GM18505 (cell line): ENCODE measurements at regions not wholly inside any gene's neighbourhood (a gene's known extent, or its start where the extent isn't known, plus 50 kb on each side); places are given as distances from the start of the nearest gene placed in this dataset.
"Not testable (repeated sequence)": the region's sequence is repeated elsewhere in the genome, so short reads cannot be mapped to it uniquely, and the experiment has no call there.

ENCODE experiments used
- ATAC-seq: cut with Tn5 transposase; IDR thresholded peaks from one replicate; pipeline ENCODE4 v1.9.1; 2021; ENCODE audit not compliant: unreplicated experiment
- POLR2A ChIP-seq: IDR thresholded peaks from 4 replicates; pipeline ENCODE4 v1.6.1; 2011; ENCODE audit warnings: borderline replicate concordance; ENCODE audit not compliant: insufficient read depth, insufficient read length; ENCODE audit errors: extremely low read depth

GRCh38 chr2:208686665-208687064 is 280.1 kb downstream of the PTH2R start:
- no peak for TF ChIP-seq POLR2A

GRCh38 chr2:208687720-208688119 is 281.1 kb downstream of the PTH2R start:
- not testable (repeated sequence) for ATAC-seq

More at GRCh38 chr2:208686665-208687064, 280.1 kb downstream of the PTH2R start:
- ATAC-seq = no peak

- no peak for TF ChIP-seq POLR2A
- no peak for ATAC-seq
Observed at GRCh38 chr2:208698114-208698513, 291.5 kb downstream of the PTH2R start.

GRCh38 chr2:208708486-208708885 is 301.9 kb downstream of the PTH2R start:
- no peak for ATAC-seq
- no peak for TF ChIP-seq POLR2A

GRCh38 chr2:208711598-208711997 is 305.0 kb downstream of the PTH2R start:
- ATAC-seq = no peak
- no peak for TF ChIP-seq POLR2A

- no peak for ATAC-seq
- TF ChIP-seq POLR2A = no peak
Observed at GRCh38 chr2:208713066-208713745, 306.6 kb downstream of the PTH2R start.

- no peak for TF ChIP-seq POLR2A
- no peak for ATAC-seq
Observed at GRCh38 chr2:208718828-208719227, 312.2 kb downstream of the PTH2R start.

GRCh38 chr2:208722731-208723130 is 316.1 kb downstream of the PTH2R start:
- no peak for TF ChIP-seq POLR2A
- ATAC-seq = no peak

- ATAC-seq = no peak
- no peak for TF ChIP-seq POLR2A
Observed at GRCh38 chr2:208725280-208725679, 318.7 kb downstream of the PTH2R start.

- TF ChIP-seq POLR2A = no peak
- no peak for ATAC-seq
Observed at GRCh38 chr2:208726242-208726641, 319.6 kb downstream of the PTH2R start.

- ATAC-seq = not testable (repeated sequence)
Observed at GRCh38 chr2:208751663-208752415, 345.2 kb downstream of the PTH2R start.

GRCh38 chr2:208757364-208757763 is 350.8 kb downstream of the PTH2R start:
- ATAC-seq = no peak
- no peak for TF ChIP-seq POLR2A

- ATAC-seq = not testable (repeated sequence)
Observed at GRCh38 chr2:208773074-208773473, 366.5 kb downstream of the PTH2R start.

- no peak for TF ChIP-seq POLR2A
- no peak for ATAC-seq
Observed at GRCh38 chr2:208781166-208781565, 374.6 kb downstream of the PTH2R start.

GRCh38 chr2:208782097-208782496 is 375.5 kb downstream of the PTH2R start:
- ATAC-seq = no peak
- TF ChIP-seq POLR2A = no peak

GRCh38 chr2:208783184-208783583 is 376.6 kb downstream of the PTH2R start:
- TF ChIP-seq POLR2A = no peak
- no peak for ATAC-seq

GRCh38 chr2:208784774-208785173 is 378.2 kb downstream of the PTH2R start:
- ATAC-seq = not testable (repeated sequence)
